K562 (cell line): ENCODE measurements at regions not wholly inside any gene's neighbourhood (a gene's known extent, or its start where the extent isn't known, plus 50 kb on each side); places are given as distances from the start of the nearest gene placed in this dataset.

Source experiments
- CEBPG ChIP-seq, 3 experiments: fragments of 200-800 bp in 1 of 3; sonication (Bioruptor generic) in 1 of 3; sonication (generic) in 1 of 3; formaldehyde crosslinking in 1 of 3; IDR thresholded peaks in 2 of 3; conservative IDR thresholded peaks in 1 of 3; 2 replicates each; pipeline versions ENCODE4 v1.6.1 to v1.8.0; 2016 to 2022; ENCODE audit warnings: missing compliant biosample characterization in 2 of 3, missing genetic modification characterization in 2 of 3, mild to moderate bottlenecking in 1 of 3, missing genetic modification reagents in 1 of 3
- GABPB1 ChIP-seq: sonication (generic); formaldehyde crosslinking; IDR thresholded peaks from 2 replicates; pipeline ENCODE4 v1.8.0; 2022; ENCODE audit warnings: mild to moderate bottlenecking, missing genetic modification reagents
- NR2C1 ChIP-seq, 2 experiments: fragments of 450-650 bp; IDR thresholded peaks; 2 replicates each; pipeline ENCODE4 v1.6.1; 2017; ENCODE audit warnings: mild to moderate bottlenecking in 2 of 2, antibody characterized with exemption in 1 of 2, inconsistent platforms in 1 of 2, missing compliant biosample characterization in 1 of 2, missing genetic modification characterization in 1 of 2
- RFX1 ChIP-seq: fragments of 450-650 bp; IDR thresholded peaks from 2 replicates; pipeline ENCODE4 v1.6.1; 2016; ENCODE audit warnings: mild to moderate bottlenecking, moderate library complexity
- ZBTB33 ChIP-seq: sonication (generic); formaldehyde crosslinking; IDR thresholded peaks from 2 replicates; pipeline ENCODE4 v1.8.1; 2023; ENCODE audit warnings: mild to moderate bottlenecking, missing genetic modification reagents
- ZNF609 ChIP-seq: sonication (generic); formaldehyde crosslinking; IDR thresholded peaks from 2 replicates; pipeline ENCODE4 v1.8.1; 2023; ENCODE audit warnings: missing genetic modification reagents, mild to moderate bottlenecking, borderline replicate concordance

- TF ChIP-seq ZNF609: no peak
- TF ChIP-seq GABPB1 (CRISPR knock-in tag): no peak
- TF ChIP-seq NR2C1 (IDR thresholded peaks at IDR 0.05): no peak
- TF ChIP-seq NR2C1 (tag; IDR thresholded peaks at IDR 0.05): no peak
- no peak for TF ChIP-seq ZBTB33 (CRISPR knock-in tag)
- no peak for TF ChIP-seq RFX1
- no peak for TF ChIP-seq CEBPG (CRISPR knock-in tag; IDR thresholded peaks at IDR 0.05)
- no peak for TF ChIP-seq CEBPG (tag; conservative IDR thresholded peaks at IDR 0.05 in 1 of 2, IDR thresholded peaks at IDR 0.05 in 1 of 2)
Observed at GRCh38 chr14:30193101-30193500, 265.5 kb upstream of the PRKD1 start (continued).
